ENCODE measurements at regions not wholly inside any gene's neighbourhood (a gene's known extent, or its start where the extent isn't known, plus 50 kb on each side); places are given as distances from the start of the nearest gene placed in this dataset.

- TF ChIP-seq CTCF (conservative IDR thresholded peaks at IDR 0.05; ENCODE audit: low read depth, low read length) = no peak
- TF ChIP-seq EZH2 (IDR thresholded peaks at IDR 0.05; ENCODE audit: borderline replicate concordance, low read depth, low read length, poor library complexity, severe bottlenecking) = no peak
These were observed 208.3 kb upstream of the SPRED2 start for GRCh38 chr2:65640793-65641103.
